Stimulated activated CD8-positive, alpha-beta memory T cell treated with anti-CD3 and anti-CD28 coated beads, Interleukin-4, amount 100 ng/mL, for 4 hours (primary cell): ENCODE measurements at regions not wholly inside any gene's neighbourhood (a gene's known extent, or its start where the extent isn't known, plus 50 kb on each side); places are given as distances from the start of the nearest gene placed in this dataset.

Experiments used
- DNase-seq, 2 donors: peaks; one replicate each; pipeline ENCODE4 v3.0.0-alpha.2; 2020; ENCODE audit warnings: low read depth in 2 of 2, low spot score in 1 of 2

- DNase-seq = no peak
Observed at GRCh38 chr18:44046376-44046975, 634.2 kb upstream of the SETBP1 start.

- no peak for DNase-seq
Observed at GRCh38 chr18:44047585-44047984, 633.1 kb upstream of the SETBP1 start.

GRCh38 chr18:44048435-44048834 lies 632.3 kb upstream of the SETBP1 start:
- DNase-seq = no peak

- DNase-seq = no peak
Observed at GRCh38 chr18:44048846-44049245, 631.8 kb upstream of the SETBP1 start.

GRCh38 chr18:44051026-44051425 lies 629.7 kb upstream of the SETBP1 start:
- no peak for DNase-seq

GRCh38 chr18:44054514-44054913 lies 626.2 kb upstream of the SETBP1 start:
- no peak for DNase-seq

- DNase-seq = no peak
Observed at GRCh38 chr18:44060197-44060596, 620.5 kb upstream of the SETBP1 start.

GRCh38 chr18:44061438-44061837 lies 619.2 kb upstream of the SETBP1 start:
- DNase-seq = no peak

GRCh38 chr18:44062345-44062744 lies 618.3 kb upstream of the SETBP1 start:
- no peak for DNase-seq

- no peak for DNase-seq
Observed at GRCh38 chr18:44065206-44065605, 615.5 kb upstream of the SETBP1 start.

- no peak for DNase-seq
Observed at GRCh38 chr18:44066541-44066940, 614.1 kb upstream of the SETBP1 start.

GRCh38 chr18:44067186-44067585 lies 613.5 kb upstream of the SETBP1 start:
- DNase-seq = no peak

GRCh38 chr18:44075038-44075437 lies 605.6 kb upstream of the SETBP1 start:
- no peak for DNase-seq

GRCh38 chr18:44079606-44080005 lies 601.1 kb upstream of the SETBP1 start:
- DNase-seq = no peak

- no peak for DNase-seq
Observed at GRCh38 chr18:44080054-44080453, 600.6 kb upstream of the SETBP1 start.

- DNase-seq = no peak
Observed at GRCh38 chr18:44089732-44090131, 591.0 kb upstream of the SETBP1 start.

- no peak for DNase-seq
Observed at GRCh38 chr18:44090453-44090852, 590.2 kb upstream of the SETBP1 start.

GRCh38 chr18:44093253-44093652 lies 587.4 kb upstream of the SETBP1 start:
- no peak for DNase-seq

- no peak for DNase-seq
Observed at GRCh38 chr18:44096016-44096415, 584.7 kb upstream of the SETBP1 start.

- no peak for DNase-seq
Observed at GRCh38 chr18:44098551-44099098, 582.1 kb upstream of the SETBP1 start.

GRCh38 chr18:44107187-44107586 lies 573.5 kb upstream of the SETBP1 start:
- DNase-seq = no peak

- no peak for DNase-seq
Observed at GRCh38 chr18:44111337-44111736, 569.4 kb upstream of the SETBP1 start.

- DNase-seq = no peak
Observed at GRCh38 chr18:44117821-44118220, 562.9 kb upstream of the SETBP1 start.
